HFFc6 (cell line): ENCODE measurements at regions not wholly inside any gene's neighbourhood (a gene's known extent, or its start where the extent isn't known, plus 50 kb on each side); places are given as distances from the start of the nearest gene placed in this dataset. TPM values are rescaled to one million over a fixed set of nuclear protein-coding genes. Genes with fewer than 3 reads are reported as not detected.
A peak's percentile ranks its signal among the peaks of the same experiment; 100 is the strongest.

ENCODE experiments used
- DNase-seq: peaks from one replicate; pipeline ENCODE4 v3.0.0-alpha.2; 2018
- H3K27ac Mint-ChIP-seq: 2 replicates; pipeline ENCODE4 v1.8.0; 2020; ENCODE audit warnings: mild to moderate bottlenecking, mixed read lengths
- H3K27me3 Mint-ChIP-seq: 2 replicates; pipeline ENCODE4 v1.8.0; 2021; ENCODE audit warnings: mild to moderate bottlenecking, moderate library complexity, mixed read lengths; ENCODE audit not compliant: insufficient read depth
- H3K36me3 Mint-ChIP-seq: 2 replicates; pipeline ENCODE4 v1.8.0; 2021; ENCODE audit warnings: low read depth, mixed read lengths
- H3K4me1 Mint-ChIP-seq: 2 replicates; pipeline ENCODE4 v1.8.0; 2020; ENCODE audit warnings: low read depth, mixed read lengths
- H3K4me3 Mint-ChIP-seq: 2 replicates; pipeline ENCODE4 v1.8.0; 2020; ENCODE audit warnings: mild to moderate bottlenecking, moderate library complexity, mixed read lengths
- H3K9me3 Mint-ChIP-seq: 2 replicates; pipeline ENCODE4 v1.8.0; 2020; ENCODE audit warnings: mild to moderate bottlenecking, mixed read lengths
- CTCF ChIP-seq: fragments of 200-600 bp; sonication (generic); IDR thresholded peaks from 2 replicates; pipeline ENCODE4 v1.5.0; 2021; ENCODE audit warnings: antibody characterized with exemption, mild to moderate bottlenecking
- microRNA-seq: library from miRNA; unstranded; fragments of <30 nt; microRNA quantifications from one replicate; pipeline ENCODE4, GENCODE V29; 2019

GRCh38 chr13:106619688-106620555 lies 52.0 kb upstream of the ARGLU1 start:
- Mint-ChIP-seq H3K36me3 (no peaks in the 10 kb centered on the region), H3K27me3 (peaks cover 22% of the 10 kb centered on the region), H3K4me1 (peaks cover 14% of the 10 kb centered on the region), H3K4me3 (peak overlapping the region; percentile 1; the same call in 1 of the 2 replicates), H3K27ac (no peak overlapping the region), H3K9me3 (no peaks in the 10 kb centered on the region)
- peak; percentile 61 for DNase-seq
- peak; percentile 86 for TF ChIP-seq CTCF

Small RNA genes in the stretch of these regions (microRNA-seq; reads per million reads assigned to microRNA genes)
- gene MIR1267: not detected
